Ishikawa (cell line): ENCODE measurements at regions not wholly inside any gene's neighbourhood (a gene's known extent, or its start where the extent isn't known, plus 50 kb on each side); places are given as distances from the start of the nearest gene placed in this dataset.

Experiments
- EP300 ChIP-seq: IDR thresholded peaks from 2 replicates; pipeline ENCODE4 v1.6.1; 2012; ENCODE audit warnings: borderline replicate concordance
- YY1 ChIP-seq: IDR thresholded peaks from 2 replicates; pipeline ENCODE4 v1.6.1; 2012; ENCODE audit warnings: low read depth

DNA sequence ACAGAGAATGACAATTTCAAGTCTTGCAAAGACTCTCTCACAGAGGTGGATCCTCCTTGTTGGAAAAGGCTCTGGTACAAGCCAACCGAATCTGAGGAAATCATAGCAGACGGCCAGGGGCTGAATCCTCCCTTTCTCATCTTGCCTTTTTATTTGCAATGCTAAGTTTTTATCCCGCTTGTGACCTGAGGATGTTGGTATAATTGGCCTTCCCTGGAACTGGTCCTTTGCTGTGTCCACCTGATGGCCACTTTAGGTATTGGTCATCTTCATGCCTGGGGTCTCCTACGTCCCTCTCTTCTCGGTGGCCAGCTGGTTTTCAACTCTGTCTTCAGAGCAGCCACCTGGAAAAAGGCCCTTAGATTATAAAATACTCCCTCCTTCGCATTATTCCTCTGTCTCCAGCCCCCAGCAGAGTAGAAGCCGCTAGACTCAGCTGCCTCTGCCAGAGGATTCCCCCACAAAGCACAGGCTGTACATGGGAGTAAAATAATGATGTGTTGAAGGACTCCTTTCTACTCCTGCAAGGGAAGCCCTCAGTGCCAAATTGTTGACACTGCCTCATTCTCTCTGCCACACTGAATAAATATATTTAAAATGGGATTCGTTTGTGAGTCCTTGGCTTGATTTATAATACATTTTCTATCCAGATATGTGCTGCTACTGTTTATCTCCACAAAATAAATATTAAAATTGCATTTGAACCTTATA is 208.9 kb upstream of the CFAP20DC start:
- TF ChIP-seq YY1 (no peak), EP300 (no peak)
